Stomach (tissue), 8 donors: ENCODE measurements at regions not wholly inside any gene's neighbourhood (a gene's known extent, or its start where the extent isn't known, plus 50 kb on each side); places are given as distances from the start of the nearest gene placed in this dataset.

ENCODE experiments used
- DNase-seq, 2 donors: peaks; one replicate each; pipeline versions ENCODE4 v3.0.0 to v3.0.0-alpha.2; 2013 to 2019
- H3K27ac ChIP-seq, 5 donors: fragments of 200-600 bp in 4 of 5; sonication (generic) in 4 of 5; one replicate each; pipeline ENCODE4 v1.5.1; 2013 to 2019; ENCODE audit warnings: mild to moderate bottlenecking in 1 of 5, moderate library complexity in 1 of 5
- H3K27me3 ChIP-seq, 3 donors: fragments of 200-600 bp; sonication (generic); one replicate each; pipeline ENCODE4 v1.5.1; 2017 to 2019; ENCODE audit warnings: mixed run types in 1 of 3
- H3K36me3 ChIP-seq, 4 donors: fragments of 200-600 bp; sonication (generic); 1 replicate in 3 of 4; 2 replicates in 1 of 4; pipeline ENCODE4 v1.5.1; 2016 to 2019
- H3K4me1 ChIP-seq, 4 donors: fragments of 200-600 bp; sonication (generic); one replicate each; pipeline ENCODE4 v1.5.1; 2016 to 2019
- H3K4me3 ChIP-seq, 4 donors: fragments of 200-600 bp; sonication (generic) in 3 of 4; one replicate each; pipeline ENCODE4 v1.5.1; 2016 to 2019; ENCODE audit warnings: mild to moderate bottlenecking in 1 of 4
- H3K9me3 ChIP-seq, 4 donors: fragments of 200-600 bp; sonication (generic); one replicate each; pipeline ENCODE4 v1.5.1; 2016 to 2019
- CTCF ChIP-seq, 7 experiments: fragments of 450-650 bp in 4 of 7; fragments of 200-600 bp in 3 of 7; sonication (generic) in 3 of 7; IDR thresholded peaks; one replicate each; pipeline ENCODE4 v1.5.1; 2016 to 2019; ENCODE audit warnings: antibody characterized with exemption in 7 of 7, control low read depth in 2 of 7, mild to moderate bottlenecking in 1 of 7
- EP300 ChIP-seq: sonication (generic); formaldehyde crosslinking; IDR thresholded peaks from one replicate; pipeline ENCODE4 v1.6.1; 2017; ENCODE audit warnings: antibody characterized with exemption
- POLR2A ChIP-seq, 4 donors: fragments of 450-650 bp; IDR thresholded peaks; one replicate each; pipeline ENCODE4 v1.6.1; 2016; ENCODE audit warnings: antibody characterized with exemption in 4 of 4, control low read depth in 2 of 4, mild to moderate bottlenecking in 1 of 4, moderate library complexity in 1 of 4
- POLR2AphosphoS5 ChIP-seq, 3 donors: sonication (generic); formaldehyde crosslinking; IDR thresholded peaks; one replicate each; pipeline ENCODE4 v1.6.1; 2016; ENCODE audit warnings: antibody characterized with exemption in 3 of 3
- WGBS, 5 donors: extraction: QIAGEN DNeasy Blood & Tissue Kit in 3 of 5; methylation state at CpG; one replicate each; pipeline versions ENCODE4 v1.1.5 to v1.1.7; 2013 to 2018; 5-methylcytosine and 5-hydroxymethylcytosine counted together
- intact Hi-C: fragments of 100-400 bp; cut with DNase I; formaldehyde crosslinking; loops from one replicate; pipeline ENCODE4 v1.15.1; 2023; ENCODE audit warnings: low total_unique reads
- donor health status: healthy with polysubstance abuse.
- donor health status: Bipolar disorder and iron deficiency.
- donor health status: healthy.

- intact Hi-C loops = no loop called here
- TF ChIP-seq POLR2AphosphoS5 (IDR thresholded peaks at IDR 0.05) (no peak), CTCF (IDR thresholded peaks at IDR 0.05) (no peak), POLR2A (IDR thresholded peaks at IDR 0.05) (no peak), EP300 (no peak)
- 39 to 49% (median 43%) methylated on average over 2 of the region's 2 CpGs for WGBS, 5 donors
Observed at GRCh38 chr21:25464275-25464674, 143.0 kb downstream of the MRPL39 start.

GRCh38 chr21:25462517-25462971, 144.7 kb downstream of the MRPL39 start:
- DNase-seq = no peak
- TF ChIP-seq POLR2AphosphoS5 (IDR thresholded peaks at IDR 0.05) (no peak), EP300 (no peak), CTCF (IDR thresholded peaks at IDR 0.05) (no peak), POLR2A (IDR thresholded peaks at IDR 0.05) (no peak)
- H3K27ac ChIP-seq = no peak overlapping the region
- no peaks in the 10 kb centered on the region for H3K36me3 ChIP-seq
- H3K4me1 ChIP-seq = peaks cover 0 to 5% (median 2%) of the 10 kb centered on the region in 4 donors
- WGBS, 5 donors = 38 to 64% (median 47%) methylated on average over 5 of the region's 5 CpGs
- no peaks in the 10 kb centered on the region for H3K27me3 ChIP-seq
- H3K4me3 ChIP-seq = no peak overlapping the region
- intact Hi-C loops = no loop called here
- no peaks in the 10 kb centered on the region for H3K9me3 ChIP-seq

More at GRCh38 chr21:25464275-25464674, 143.0 kb downstream of the MRPL39 start:
- Histone ChIP-seq H3K4me1 (no peaks in the 10 kb centered on the region), H3K4me3 (no peak overlapping the region), H3K27me3 (no peaks in the 10 kb centered on the region), H3K27ac (no peak overlapping the region), H3K36me3 (no peaks in the 10 kb centered on the region), H3K9me3 (no peaks in the 10 kb centered on the region)
- DNase-seq = no peak

GRCh38 chr21:25461725-25462124, 145.6 kb downstream of the MRPL39 start:
- intact Hi-C loops = no loop called here
- no peak for DNase-seq
- Histone ChIP-seq H3K4me1 (peaks cover 0 to 13% (median 6%) of the 10 kb centered on the region in 4 donors), H3K27ac (no peak overlapping the region), H3K4me3 (no peak overlapping the region), H3K9me3 (no peaks in the 10 kb centered on the region), H3K36me3 (no peaks in the 10 kb centered on the region), H3K27me3 (no peaks in the 10 kb centered on the region)
- WGBS, 5 donors = 13 to 33% (median 15%) methylated on average over 1 of the region's 1 CpG
- TF ChIP-seq POLR2A (IDR thresholded peaks at IDR 0.05) (no peak), POLR2AphosphoS5 (IDR thresholded peaks at IDR 0.05) (no peak), EP300 (no peak), CTCF (IDR thresholded peaks at IDR 0.05) (no peak)

GRCh38 chr21:25459993-25460392, 147.3 kb downstream of the MRPL39 start:
- Histone ChIP-seq H3K4me1 (peaks cover 0 to 20% (median 12%) of the 10 kb centered on the region in 4 donors), H3K9me3 (no peaks in the 10 kb centered on the region), H3K4me3 (no peak overlapping the region), H3K36me3 (no peaks in the 10 kb centered on the region), H3K27me3 (no peaks in the 10 kb centered on the region), H3K27ac (no peak overlapping the region)
- TF ChIP-seq POLR2A (IDR thresholded peaks at IDR 0.05) (no peak), EP300 (no peak), CTCF (IDR thresholded peaks at IDR 0.05) (no peak), POLR2AphosphoS5 (IDR thresholded peaks at IDR 0.05) (no peak)
- intact Hi-C loops = no loop called here
- no peak for DNase-seq
- WGBS, 5 donors = 86 to 94% (median 93%) methylated on average over 1 of the region's 1 CpG
